ENCODE measurements at regions not wholly inside any gene's neighbourhood (a gene's known extent, or its start where the extent isn't known, plus 50 kb on each side); places are given as distances from the start of the nearest gene placed in this dataset.
A peak's percentile ranks its signal among the peaks of the same experiment; 100 is the strongest.

GRCh38 chr12:42944516-42944915 lies 355.0 kb upstream of the PRICKLE1 start:
- Mint-ChIP-seq H3K27ac (ENCODE audit: low read depth, unreplicated experiment) (no peak overlapping the region), H3K36me3 (ENCODE audit: insufficient read depth, unreplicated experiment) (peaks cover 6% of the 10 kb centered on the region), H3K4me1 (ENCODE audit: insufficient read depth, unreplicated experiment) (peaks cover 16% of the 10 kb centered on the region), H3K4me3 (ENCODE audit: unreplicated experiment) (no peak overlapping the region), H3K27me3 (ENCODE audit: insufficient read depth, unreplicated experiment) (no peaks in the 10 kb centered on the region), H3K9me3 (ENCODE audit: unreplicated experiment) (peaks cover 43% of the 10 kb centered on the region)
- no TSS peak for BruUV-seq (replicated peaks)
- DNase-seq (ENCODE audit: unreplicated experiment): peak; percentile 79
- intact Hi-C loops (cut with micrococcal nuclease): no loop called here
- no peak for TF ChIP-seq CTCF (IDR thresholded peaks at IDR 0.05; ENCODE audit: unreplicated experiment)
- ChIA-PET POLR2A (interaction anchor here (0.9 to 1.5 kb wide), 3 partner anchors 9 to 203 kb away, joined by 3 to 6 read pairs (median 4); no protein-coding TSS in a partner anchor), CTCF (no interaction called here)

GRCh38 chr12:42936991-42937390 lies 347.4 kb upstream of the PRICKLE1 start:
- no peak overlapping the region for H3K4me3 Mint-ChIP-seq (ENCODE audit: unreplicated experiment)
- no peaks in the 10 kb centered on the region for H3K27me3 Mint-ChIP-seq (ENCODE audit: insufficient read depth, unreplicated experiment)
- intact Hi-C loops (cut with micrococcal nuclease): no loop called here
- H3K4me1 Mint-ChIP-seq (ENCODE audit: insufficient read depth, unreplicated experiment): peaks cover 8% of the 10 kb centered on the region
- no TSS peak for BruUV-seq (replicated peaks)
- POLR2A ChIA-PET: no interaction called here
- CTCF ChIA-PET: interaction anchor here (1.5 kb wide), 1 partner anchor 9 kb away, joined by 3 read pairs; no protein-coding TSS in a partner anchor
- peaks cover 16% of the 10 kb centered on the region for H3K9me3 Mint-ChIP-seq (ENCODE audit: unreplicated experiment)
- DNase-seq (ENCODE audit: unreplicated experiment): no peak
- H3K27ac Mint-ChIP-seq (ENCODE audit: low read depth, unreplicated experiment): no peak overlapping the region
- H3K36me3 Mint-ChIP-seq (ENCODE audit: insufficient read depth, unreplicated experiment): no peaks in the 10 kb centered on the region
- TF ChIP-seq CTCF (IDR thresholded peaks at IDR 0.05; ENCODE audit: unreplicated experiment): no peak

GRCh38 chr12:42936260-42936659 lies 346.7 kb upstream of the PRICKLE1 start:
- no peaks in the 10 kb centered on the region for H3K36me3 Mint-ChIP-seq (ENCODE audit: insufficient read depth, unreplicated experiment)
- ChIA-PET POLR2A (interaction anchor here (1.2 to 1.3 kb wide), 3 partner anchors 8 to 25 kb away, joined by 3 to 6 read pairs (median 4); no protein-coding TSS in a partner anchor), CTCF (no interaction called here)
- no TSS peak for BruUV-seq (replicated peaks)
- no peak overlapping the region for H3K27ac Mint-ChIP-seq (ENCODE audit: low read depth, unreplicated experiment)
- intact Hi-C loops (cut with micrococcal nuclease): no loop called here
- no peaks in the 10 kb centered on the region for H3K27me3 Mint-ChIP-seq (ENCODE audit: insufficient read depth, unreplicated experiment)
- H3K4me3 Mint-ChIP-seq (ENCODE audit: unreplicated experiment): no peak overlapping the region
- DNase-seq (ENCODE audit: unreplicated experiment): no peak
- peaks cover 9% of the 10 kb centered on the region for H3K9me3 Mint-ChIP-seq (ENCODE audit: unreplicated experiment)
- H3K4me1 Mint-ChIP-seq (ENCODE audit: insufficient read depth, unreplicated experiment): peaks cover 8% of the 10 kb centered on the region
- TF ChIP-seq CTCF (IDR thresholded peaks at IDR 0.05; ENCODE audit: unreplicated experiment): no peak

GRCh38 chr12:42935756-42936155 lies 346.2 kb upstream of the PRICKLE1 start:
- no peak overlapping the region for H3K4me3 Mint-ChIP-seq (ENCODE audit: unreplicated experiment)
- H3K36me3 Mint-ChIP-seq (ENCODE audit: insufficient read depth, unreplicated experiment): no peaks in the 10 kb centered on the region
- H3K4me1 Mint-ChIP-seq (ENCODE audit: insufficient read depth, unreplicated experiment): peaks cover 8% of the 10 kb centered on the region
- CTCF ChIA-PET: no interaction called here
- POLR2A ChIA-PET: interaction anchor here (0.7 to 1.3 kb wide), 4 partner anchors 9 to 316 kb away, joined by 3 to 6 read pairs (median 4); no protein-coding TSS in a partner anchor
- BruUV-seq (replicated peaks): no TSS peak
- TF ChIP-seq CTCF (IDR thresholded peaks at IDR 0.05; ENCODE audit: unreplicated experiment): no peak
- H3K9me3 Mint-ChIP-seq (ENCODE audit: unreplicated experiment): peaks cover 5% of the 10 kb centered on the region
- intact Hi-C loops (cut with micrococcal nuclease): no loop called here
- DNase-seq (ENCODE audit: unreplicated experiment): peak; percentile 38
- no peaks in the 10 kb centered on the region for H3K27me3 Mint-ChIP-seq (ENCODE audit: insufficient read depth, unreplicated experiment)
- no peak overlapping the region for H3K27ac Mint-ChIP-seq (ENCODE audit: low read depth, unreplicated experiment)
